T-helper 22 cell (primary cell): ENCODE measurements at regions not wholly inside any gene's neighbourhood (a gene's known extent, or its start where the extent isn't known, plus 50 kb on each side); places are given as distances from the start of the nearest gene placed in this dataset.

Experiments
- DNase-seq: peaks from one replicate; pipeline ENCODE4 v3.0.0-alpha.2; 2020; ENCODE audit warnings: low read depth

DNA sequence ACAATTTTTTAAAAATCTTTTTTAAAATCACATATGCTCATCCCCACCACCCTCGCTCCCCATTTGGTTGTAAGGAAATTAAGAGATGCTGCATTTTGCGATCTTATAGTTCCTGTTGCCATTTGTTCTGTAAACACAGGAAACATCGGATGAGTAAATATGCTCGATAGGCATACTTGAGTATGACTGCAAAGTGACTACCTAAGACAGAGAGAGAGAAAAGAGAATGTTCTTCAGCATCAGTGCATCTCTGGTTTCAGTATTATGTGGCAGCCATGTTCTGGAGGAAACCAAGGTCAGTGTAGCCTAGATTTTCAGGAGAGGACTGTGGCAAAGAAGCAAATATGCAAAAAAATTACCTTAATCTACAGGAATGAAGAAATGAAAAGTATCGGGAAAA is 265.5 kb upstream of the FMN2 start:
- no peak for DNase-seq

DNA sequence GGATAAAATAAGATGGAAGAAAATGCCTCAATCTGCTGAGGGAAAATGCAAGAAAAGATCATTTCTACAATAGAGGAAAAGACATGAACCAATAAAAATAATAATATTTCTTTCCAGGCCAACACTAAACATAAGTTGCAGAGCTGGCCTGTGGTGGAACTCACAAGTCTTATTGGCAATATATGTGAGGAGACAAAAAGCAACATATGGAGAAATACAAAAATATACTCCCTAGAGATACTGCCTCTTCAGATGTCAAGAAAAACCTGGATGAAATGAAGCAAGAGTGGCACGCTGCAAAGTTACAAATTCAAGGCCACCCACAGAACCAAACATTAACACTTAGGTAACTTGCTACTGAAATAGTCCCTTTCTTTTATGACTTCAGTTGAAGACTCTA is 264.9 kb upstream of the FMN2 start:
- DNase-seq = no peak

DNA sequence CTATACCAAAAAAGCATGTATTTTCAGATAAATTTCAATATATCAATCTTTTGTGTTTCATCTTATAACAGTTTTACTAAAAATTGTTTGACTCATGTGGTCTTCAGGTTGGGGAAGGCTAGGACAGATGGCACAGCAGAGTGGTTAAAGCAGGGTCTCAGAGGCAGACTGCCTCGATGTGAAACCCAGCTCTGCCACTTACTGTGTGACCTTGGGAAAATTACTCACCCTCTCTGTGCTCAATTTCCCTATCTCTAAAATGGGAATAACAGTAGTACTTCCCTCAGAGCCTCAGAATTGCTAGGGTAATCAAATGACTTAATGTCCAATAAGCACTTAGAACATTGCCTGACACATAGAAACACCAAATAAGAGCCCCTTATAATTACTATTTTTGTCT is 262.1 kb upstream of the FMN2 start:
- no peak for DNase-seq

DNA sequence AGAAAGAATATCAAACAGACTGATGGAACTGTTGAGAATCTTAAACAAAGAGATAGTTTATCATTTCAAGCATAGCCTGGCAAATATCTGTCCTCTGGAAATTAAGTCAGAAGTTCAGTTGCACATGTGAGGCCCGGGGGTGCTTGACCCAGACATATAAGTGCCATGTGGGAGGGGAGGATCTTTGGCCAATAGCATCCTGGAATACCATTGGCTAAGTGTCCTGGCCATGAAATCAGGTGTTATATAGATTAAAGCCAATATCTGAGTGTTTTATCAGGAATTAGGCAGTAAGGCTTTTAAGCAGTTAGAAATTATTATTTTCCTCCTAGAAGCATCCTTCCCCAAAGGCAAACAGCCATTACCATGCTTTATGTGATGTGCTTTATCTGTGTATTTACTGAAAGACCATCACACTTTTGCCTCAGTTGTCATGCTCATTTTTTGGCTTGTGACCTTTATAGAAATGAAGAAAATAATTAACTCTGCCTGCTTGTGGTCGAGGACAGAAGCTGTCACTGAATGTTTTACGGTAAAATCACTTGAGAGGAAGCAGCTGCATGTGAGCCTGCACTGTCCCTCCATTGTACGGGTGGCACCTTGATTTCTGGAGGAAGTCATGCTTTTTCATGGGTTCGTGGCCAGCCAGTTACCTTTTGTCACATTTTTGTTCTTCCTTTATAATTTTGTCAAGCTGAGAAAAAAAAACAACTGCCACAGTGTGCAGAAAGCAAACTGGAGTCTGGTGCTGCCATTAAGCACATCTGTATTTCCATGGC is 259.9 kb upstream of the FMN2 start:
- no peak for DNase-seq

DNA sequence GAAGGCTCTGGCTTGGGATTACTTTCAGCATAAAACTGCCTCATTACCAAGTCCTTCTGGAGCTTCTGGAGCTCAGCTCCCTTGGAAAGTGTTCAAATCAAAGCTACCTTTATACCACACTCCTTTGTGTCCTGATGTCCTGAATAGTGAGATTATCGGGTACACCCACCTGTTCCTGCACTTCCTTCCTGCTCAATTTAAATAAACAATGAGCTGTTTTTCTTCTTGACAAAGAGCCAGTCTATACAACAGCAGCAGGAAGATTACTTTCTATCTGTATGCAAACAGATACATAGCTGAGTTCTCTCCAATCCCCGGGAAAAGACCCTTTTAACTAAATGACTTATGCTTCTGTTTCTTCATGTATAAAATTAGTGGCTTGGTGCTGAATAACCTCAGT is 258.0 kb upstream of the FMN2 start:
- no peak for DNase-seq

DNA sequence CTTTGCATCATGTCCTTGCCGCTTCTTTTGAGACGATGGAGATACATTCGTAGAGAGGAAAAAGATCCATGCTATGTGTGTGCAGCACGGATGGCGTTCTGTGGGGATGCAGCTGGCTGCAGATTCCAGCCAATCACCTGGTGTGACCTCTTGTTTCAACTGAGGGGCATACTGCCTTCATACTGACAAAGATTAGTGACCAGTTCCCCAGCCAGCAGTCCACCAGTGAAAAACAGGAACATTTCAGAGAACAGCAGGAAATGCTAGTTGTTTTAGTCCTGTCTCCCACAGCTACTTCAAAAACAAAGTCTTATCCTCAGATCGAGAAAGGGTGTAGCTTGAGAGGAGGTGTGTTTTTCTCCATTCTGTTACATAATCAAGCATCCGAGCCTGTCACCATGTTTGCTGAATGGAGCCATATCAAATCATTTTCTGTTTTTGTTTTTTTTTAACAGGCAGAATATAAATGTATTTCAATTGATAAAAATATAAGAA is 255.7 kb upstream of the FMN2 start:
- DNase-seq = no peak

DNA sequence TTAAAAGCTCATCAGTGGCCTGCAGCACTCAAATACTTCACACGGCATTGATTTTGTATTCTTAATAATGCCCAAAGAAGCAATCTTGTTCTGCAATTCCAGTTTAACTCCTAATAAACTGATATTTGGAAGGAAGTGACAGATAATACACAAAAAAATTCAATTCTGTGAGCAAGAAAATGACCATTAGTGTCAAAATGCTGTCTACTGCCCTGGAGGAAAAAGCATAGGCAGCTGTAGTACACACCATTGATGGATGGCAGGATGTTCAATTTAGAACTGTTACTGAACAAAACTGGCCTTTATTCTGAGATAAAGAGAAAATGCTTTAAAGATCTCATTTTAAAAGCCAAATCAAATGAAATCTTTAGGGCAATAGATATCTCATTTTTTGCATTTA is 251.3 kb upstream of the FMN2 start:
- no peak for DNase-seq

DNA sequence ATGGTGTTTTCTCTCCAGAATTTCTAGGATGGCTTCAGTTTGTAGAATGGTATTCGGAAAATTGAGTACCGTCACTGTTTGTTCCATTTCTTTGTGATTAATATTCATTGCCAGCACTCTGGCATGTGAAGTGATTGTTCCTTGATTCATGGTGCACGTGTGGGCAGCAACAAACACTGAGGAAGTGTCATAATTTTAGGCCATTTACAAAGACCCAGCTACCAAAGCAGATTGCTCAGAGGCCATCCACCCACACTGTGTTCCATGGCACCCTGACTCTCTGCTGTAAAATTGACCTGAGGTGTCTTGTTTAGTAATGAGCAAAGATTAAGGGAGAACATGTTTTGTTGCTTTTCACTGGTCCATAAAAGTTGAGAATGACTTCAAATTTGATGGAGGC is 250.9 kb upstream of the FMN2 start:
- DNase-seq = no peak

DNA sequence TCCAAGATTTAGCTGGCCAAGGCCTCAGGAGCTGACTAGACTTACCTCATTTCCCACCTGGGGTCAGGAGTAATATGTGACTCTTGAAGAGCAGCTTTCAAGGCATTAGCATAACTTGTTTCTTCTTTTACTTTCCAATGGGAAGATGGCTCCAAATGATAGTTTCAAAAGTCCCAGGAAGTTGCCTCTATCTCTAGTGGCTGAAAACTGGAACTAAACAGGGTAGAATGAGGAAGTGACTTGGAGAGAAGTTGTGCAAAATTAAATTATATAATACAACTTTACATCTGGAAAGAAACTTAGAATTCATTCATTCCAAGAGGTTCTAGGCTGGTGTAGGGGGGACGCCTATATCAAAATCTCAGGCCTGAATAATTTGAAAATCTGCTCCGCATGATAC is 250.1 kb upstream of the FMN2 start:
- no peak for DNase-seq

DNA sequence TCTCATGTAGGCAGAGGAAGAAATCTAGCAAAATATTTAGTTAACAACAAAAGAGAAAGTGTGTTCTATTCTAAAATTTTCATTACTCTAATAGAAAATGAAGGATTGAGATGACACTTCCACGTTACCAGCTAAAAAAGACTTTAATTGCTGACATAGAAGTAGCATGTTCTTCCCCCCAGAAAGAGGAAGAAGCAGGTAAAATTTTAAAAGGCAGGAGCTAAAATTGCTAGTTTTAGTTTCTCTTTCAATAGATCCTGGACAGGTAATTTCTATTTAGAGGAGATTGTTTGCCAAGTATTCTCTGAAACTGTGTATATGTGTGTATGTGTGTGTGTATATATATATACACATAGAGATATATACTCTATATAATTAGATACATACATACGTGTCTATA is 248.1 kb upstream of the FMN2 start:
- no peak for DNase-seq

DNA sequence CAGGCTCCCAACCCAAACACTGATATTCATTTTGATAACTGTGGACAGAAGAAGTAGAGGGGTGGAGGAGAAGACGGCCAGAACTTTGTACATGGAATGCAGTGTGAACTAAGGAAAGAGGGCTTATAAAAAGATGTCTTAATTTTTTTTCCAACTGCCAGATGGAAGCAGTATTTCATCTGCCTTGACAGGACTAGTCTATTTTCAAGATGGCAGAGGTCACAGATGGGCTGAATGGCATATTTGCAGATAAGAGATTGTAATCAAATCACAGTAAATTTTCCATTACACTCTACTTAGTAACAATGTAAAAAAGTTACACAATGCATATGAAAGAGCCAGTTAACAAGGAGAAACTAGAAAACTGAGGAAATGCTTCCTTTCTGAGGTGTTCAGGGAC is 246.8 kb upstream of the FMN2 start:
- no peak for DNase-seq

DNA sequence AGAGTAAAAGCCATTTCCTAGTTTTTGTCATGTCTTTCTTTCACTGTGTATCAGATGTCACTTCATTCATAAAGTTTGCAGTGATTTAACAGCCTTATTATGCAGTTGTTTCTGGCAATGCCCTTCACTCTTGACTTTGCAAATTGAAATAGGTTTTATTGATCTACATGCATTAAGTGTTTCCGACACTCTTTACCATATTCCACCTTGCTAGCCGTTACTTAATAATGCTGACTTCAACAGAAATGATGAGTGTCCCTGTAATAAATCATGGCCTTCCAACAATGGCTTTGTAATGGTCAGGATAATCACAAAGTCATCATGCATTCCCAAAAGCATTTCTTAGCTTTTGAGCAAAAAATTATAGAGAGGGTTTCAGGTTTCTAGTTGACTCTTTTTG is 236.8 kb upstream of the FMN2 start:
- DNase-seq = no peak

DNA sequence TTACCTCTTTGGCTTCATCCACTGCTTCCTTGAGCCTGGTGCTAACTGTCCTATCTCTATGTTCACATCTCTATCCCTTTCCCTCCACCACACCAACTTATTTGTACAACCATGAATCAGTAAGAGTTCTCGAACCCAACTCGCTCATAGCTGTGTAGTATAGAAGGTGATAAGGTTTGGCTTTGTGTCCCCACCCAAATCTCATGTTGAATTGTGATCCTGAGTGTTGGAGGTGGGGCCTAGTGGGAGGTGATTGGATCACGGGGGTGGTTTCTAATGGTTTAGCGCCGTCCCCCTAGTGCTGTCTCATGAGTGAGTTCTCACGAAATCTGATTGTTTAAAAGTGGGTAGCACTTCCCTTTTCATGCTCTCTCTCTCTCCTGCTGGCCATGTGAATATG is 235.6 kb upstream of the FMN2 start:
- no peak for DNase-seq

DNA sequence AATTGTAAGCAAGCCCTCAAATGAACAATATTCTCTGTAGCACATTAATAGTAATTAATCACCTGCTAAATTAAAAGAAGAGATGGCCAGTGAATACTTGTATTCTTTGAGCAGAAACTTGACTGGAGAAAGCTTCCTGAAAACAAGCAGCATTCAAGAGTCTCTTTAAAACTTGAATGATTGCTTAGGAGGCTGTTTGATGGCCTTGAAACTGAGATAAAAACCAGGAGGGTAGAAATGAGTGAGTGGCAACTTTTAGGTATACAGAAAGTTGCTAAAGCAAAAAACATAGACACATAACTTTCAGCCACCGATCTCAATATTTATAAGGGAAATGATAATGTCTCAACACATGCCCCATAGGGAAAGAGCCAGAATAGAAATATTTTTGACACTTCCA is 234.8 kb upstream of the FMN2 start:
- no peak for DNase-seq

DNA sequence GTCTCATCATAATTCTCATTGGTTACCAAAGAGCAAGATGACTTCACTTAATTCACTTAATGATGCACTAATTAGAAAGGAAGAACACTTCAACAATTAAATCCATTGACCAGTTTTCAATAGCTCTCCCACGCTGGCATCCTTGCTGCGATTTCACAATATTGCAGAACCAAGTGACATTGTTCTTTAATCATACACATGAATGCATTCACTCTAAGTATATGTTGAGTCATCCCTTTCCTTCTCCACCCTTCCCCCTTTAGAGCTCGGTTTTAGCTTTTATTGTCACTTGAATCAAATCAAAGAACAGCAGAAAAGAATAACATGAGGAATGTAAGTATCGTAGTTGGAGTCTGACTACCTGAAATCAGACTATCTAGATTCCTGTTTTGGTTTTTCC is 233.6 kb upstream of the FMN2 start:
- no peak for DNase-seq

DNA sequence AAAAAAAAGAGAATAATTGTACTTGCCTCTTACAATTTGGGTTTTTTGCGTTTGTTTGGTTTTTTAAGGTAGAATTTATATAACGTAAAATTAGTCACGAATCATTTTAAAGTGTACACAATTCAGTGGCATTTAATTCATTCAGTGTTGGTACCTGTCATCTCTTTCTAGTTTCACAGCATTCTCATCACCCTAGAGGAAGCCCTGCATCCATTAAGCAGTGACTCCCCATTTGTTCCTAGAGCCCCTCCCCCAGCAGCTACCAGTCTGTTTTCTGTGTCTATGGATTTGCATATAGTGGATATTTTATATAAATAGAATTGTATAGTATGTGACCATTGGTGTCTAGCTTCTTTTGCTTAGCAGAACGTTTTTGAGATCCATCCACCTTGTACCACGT is 233.2 kb upstream of the FMN2 start:
- DNase-seq = no peak

DNA sequence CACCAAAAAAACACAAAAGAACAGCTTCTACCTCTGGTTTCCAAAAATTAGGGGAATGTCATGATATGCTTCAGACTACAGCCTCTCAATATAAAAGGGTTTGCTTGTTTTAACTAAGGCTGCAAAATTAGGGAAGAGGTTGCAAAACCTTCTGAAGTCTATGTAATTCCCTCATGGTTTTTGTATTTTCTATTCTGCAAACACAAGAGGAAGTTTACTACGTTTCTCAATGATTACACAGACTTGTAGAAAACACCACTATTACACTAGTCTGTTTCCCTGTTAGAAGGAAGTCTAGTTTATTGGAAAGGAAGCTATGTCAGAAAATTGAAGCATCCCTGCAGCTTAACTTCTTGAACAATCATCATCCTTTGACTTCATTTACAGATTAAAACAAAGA is 229.7 kb upstream of the FMN2 start:
- no peak for DNase-seq

DNA sequence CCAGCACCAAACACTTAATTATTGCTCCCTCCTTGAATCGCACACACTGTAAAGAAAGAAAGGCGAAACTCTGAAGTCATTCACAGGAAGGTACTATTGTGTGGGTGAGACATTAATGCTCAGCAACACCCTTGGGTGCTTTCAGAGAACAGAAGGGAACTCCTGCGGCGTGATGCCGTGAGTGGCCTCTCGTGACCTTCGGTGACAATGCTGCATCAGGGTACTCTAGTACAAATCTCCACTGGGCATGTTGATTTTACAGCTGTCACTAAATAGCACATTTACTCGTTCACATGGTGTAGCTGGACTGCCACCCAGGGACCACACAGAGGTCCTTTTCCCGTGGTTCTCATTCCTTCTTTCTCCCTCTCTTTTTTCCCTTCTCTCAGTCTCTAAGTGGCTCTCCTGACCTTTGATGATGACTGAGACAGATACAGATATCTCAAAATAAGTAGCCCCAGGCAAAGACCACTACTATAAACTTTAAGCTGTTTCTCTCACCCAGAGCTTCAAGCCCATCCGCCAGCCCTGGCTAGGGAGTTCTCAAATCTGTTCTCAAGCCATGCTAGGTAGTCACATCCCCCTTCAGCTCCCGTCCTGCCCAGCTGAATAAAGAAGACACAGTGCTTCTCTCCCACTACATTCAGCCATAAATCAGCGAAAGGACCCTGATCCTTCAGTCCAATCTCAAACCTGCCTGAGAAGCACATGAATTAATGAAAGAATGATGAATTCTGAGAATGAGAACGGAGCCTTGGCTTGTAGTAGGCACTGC is 223.4 kb upstream of the FMN2 start:
- DNase-seq = no peak

DNA sequence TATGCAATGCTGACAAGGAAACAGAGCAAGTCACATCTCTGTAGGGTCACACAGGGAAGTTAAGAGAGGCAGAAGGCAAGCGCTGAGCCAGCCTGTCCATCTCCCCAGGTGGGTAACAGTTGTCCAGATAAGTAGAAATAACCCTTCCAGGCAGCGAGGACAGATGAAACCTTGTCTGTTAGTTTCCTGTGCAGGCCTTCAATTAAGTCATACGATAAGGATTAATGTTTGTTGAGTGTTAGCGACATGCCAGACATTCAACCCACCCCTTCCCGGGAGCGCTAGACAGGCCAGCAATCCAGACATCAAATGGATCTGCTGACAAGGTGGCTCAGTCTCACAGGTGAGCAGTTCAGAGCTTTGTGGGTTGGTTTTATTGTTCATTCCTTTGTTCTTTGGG is 221.5 kb upstream of the FMN2 start:
- DNase-seq = no peak

DNA sequence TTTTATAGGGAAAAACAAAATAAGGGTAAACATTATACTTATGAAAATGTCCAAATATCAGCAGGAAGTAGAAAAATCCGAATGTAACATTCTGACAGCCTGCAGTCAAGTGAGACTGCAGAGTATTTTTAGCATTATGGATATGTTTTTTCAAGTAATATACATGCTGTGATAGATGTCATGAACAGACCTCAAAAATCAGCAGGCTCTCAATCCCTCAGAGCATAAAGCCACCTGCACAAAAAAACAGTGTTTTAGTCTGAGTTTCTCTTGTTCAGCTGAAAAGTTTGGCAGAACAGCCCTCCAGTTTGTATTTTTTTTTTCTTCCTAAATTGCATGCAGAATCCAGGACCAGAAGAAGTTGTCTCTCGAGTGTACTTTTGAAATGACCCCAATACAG is 219.1 kb upstream of the FMN2 start:
- no peak for DNase-seq

DNA sequence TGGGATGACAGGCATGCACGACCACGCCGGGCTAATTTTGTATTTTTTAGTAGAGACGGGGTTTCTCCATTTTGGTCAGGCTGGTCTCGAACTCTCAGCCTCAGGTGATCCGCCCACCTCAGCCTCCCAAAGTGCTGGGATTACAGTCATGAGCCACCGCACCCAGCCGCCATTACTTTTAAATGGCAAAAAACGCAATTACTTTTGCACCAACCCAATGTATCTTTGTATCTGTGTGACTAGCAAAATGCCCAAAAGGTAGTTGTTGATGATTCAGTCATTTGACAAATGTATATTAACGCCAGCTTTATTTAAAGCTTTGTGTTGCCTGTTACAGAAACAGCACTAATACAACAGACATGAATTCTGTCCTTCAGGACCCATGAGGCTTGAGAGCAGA is 216.9 kb upstream of the FMN2 start:
- DNase-seq = no peak

DNA sequence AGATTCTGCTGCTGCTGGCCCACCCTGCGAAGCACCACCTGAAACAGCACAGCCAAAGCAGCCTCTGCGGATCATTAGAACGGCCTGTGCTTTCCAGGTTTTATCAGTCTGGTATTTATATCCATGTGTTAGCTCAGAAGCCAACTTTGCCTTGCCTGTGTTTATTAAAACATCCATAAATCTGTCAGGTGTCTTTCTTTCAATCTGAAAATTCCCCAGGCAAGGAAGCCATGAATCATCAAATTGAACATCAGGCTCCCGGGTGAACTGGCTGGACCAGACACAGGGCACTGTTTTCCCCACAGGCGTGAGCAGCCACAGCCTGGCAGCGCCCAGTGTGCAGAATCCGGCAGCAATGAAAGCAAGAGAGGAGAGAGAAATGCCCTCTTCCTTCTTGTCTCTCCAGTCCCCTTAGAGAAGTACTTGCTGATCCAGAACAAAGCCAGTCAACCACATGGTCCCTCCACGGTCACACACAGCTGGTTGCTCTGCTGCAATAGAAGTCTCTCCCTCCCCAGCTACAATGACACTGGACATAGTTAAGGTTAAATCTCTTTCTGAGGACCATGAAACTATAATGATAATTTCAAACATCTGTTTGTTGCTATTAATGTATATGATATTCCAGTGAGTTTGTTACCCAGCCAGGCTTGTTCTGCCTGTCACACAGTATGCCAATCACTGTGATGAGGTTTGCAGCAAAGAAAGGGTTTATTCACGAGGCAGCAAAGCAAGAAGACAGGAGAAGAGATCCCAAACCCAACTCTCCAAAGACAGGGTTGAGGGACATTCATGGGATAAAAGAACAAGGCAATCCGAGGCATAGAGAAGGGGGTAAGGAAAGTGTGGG is 212.1 kb upstream of the FMN2 start:
- no peak for DNase-seq

DNA sequence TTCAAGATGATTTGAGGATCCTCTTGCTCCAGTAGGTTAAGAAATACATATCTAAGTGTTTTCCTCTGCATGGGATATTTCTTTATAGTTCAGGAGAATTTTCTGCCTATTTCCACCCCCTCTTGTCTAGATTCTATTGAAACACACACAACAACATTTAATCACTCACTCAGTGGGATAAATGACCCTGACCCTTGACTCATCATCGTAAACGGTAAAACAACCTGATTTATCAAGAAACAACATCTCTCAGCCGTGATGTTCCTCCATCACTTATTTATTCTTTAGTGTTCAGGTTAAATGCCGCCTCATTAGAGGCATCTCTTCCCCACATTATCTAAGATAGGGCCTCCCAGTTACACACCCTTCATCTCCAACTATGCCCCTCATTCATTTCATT is 208.7 kb upstream of the FMN2 start:
- no peak for DNase-seq
